CD4-positive, alpha-beta memory T cell (primary cell): ENCODE measurements at regions not wholly inside any gene's neighbourhood (a gene's known extent, or its start where the extent isn't known, plus 50 kb on each side); places are given as distances from the start of the nearest gene placed in this dataset.

Source experiments
- CTCF ChIA-PET: fragments of 350-600 bp; sonication (Branson Sonifier 250); formaldehyde crosslinking; loops from one replicate; lab custom pipeline; 2021; ENCODE audit warnings: inconsistent platforms; ENCODE audit not compliant: partially characterized antibody; lab: Charles Lee
- POLR2A ChIA-PET: fragments of 350-600 bp; sonication (Branson Sonifier 250); formaldehyde crosslinking; loops from one replicate; lab custom pipeline; 2021; ENCODE audit not compliant: partially characterized antibody; lab: Charles Lee
- DNase-seq, 5 donors: peaks; one replicate each; pipeline versions ENCODE4 v3.0.0 to v3.0.0-alpha.2; 2020 to 2022; ENCODE audit warnings: mixed read lengths in 1 of 5
- H3K27ac ChIP-seq: one replicate; pipeline ENCODE4 v1.7.0; 2013; ENCODE audit warnings: low read depth, low read length
- H3K27me3 ChIP-seq: 2 replicates; pipeline ENCODE4 v1.7.0; 2013; ENCODE audit warnings: mild to moderate bottlenecking, low read length, moderate library complexity; ENCODE audit not compliant: insufficient read depth
- H3K36me3 ChIP-seq: 2 replicates; pipeline ENCODE4 v1.7.0; 2013; ENCODE audit warnings: mild to moderate bottlenecking, low read length, moderate library complexity; ENCODE audit not compliant: insufficient read depth
- H3K4me1 ChIP-seq: 2 replicates; pipeline ENCODE4 v1.7.0; 2013; ENCODE audit warnings: mild to moderate bottlenecking, low read length, moderate library complexity; ENCODE audit not compliant: insufficient read depth
- H3K4me3 ChIP-seq, 2 donors: one replicate each; pipeline ENCODE4 v1.7.0; 2013; ENCODE audit warnings: low read length in 2 of 2, mild to moderate bottlenecking in 1 of 2
- H3K9me3 ChIP-seq, 2 donors: one replicate each; pipeline ENCODE4 v1.7.0; 2013; ENCODE audit warnings: low read length in 2 of 2, control low read depth in 1 of 2; ENCODE audit not compliant: control insufficient read depth in 1 of 2
- H3K27ac Mint-ChIP-seq, 7 donors: one replicate each; pipeline ENCODE4 v1.8.0; 2020 to 2021; ENCODE audit warnings: mixed read lengths in 7 of 7, mild to moderate bottlenecking in 6 of 7, inconsistent platforms in 3 of 7, moderate library complexity in 3 of 7
- H3K27me3 Mint-ChIP-seq, 2 donors: one replicate each; pipeline ENCODE4 v1.8.0; 2020 to 2021; ENCODE audit warnings: mixed read lengths in 2 of 2
- H3K36me3 Mint-ChIP-seq, 2 donors: one replicate each; pipeline ENCODE4 v1.8.0; 2020 to 2021; ENCODE audit warnings: mixed read lengths in 2 of 2, inconsistent platforms in 1 of 2, mild to moderate bottlenecking in 1 of 2
- H3K4me1 Mint-ChIP-seq, 4 donors: one replicate each; pipeline ENCODE4 v1.8.0; 2020 to 2021; ENCODE audit warnings: mixed read lengths in 4 of 4, mild to moderate bottlenecking in 1 of 4
- H3K4me3 Mint-ChIP-seq, 8 donors: one replicate each; pipeline ENCODE4 v1.8.0; 2020 to 2021; ENCODE audit warnings: mixed read lengths in 8 of 8, mild to moderate bottlenecking in 7 of 8, moderate library complexity in 6 of 8, inconsistent platforms in 3 of 8
- H3K9me3 Mint-ChIP-seq, 8 donors: one replicate each; pipeline ENCODE4 v1.8.0; 2020 to 2021; ENCODE audit warnings: mixed read lengths in 8 of 8, mild to moderate bottlenecking in 5 of 8, inconsistent platforms in 3 of 8, moderate library complexity in 1 of 8
- intact Hi-C: fragments of 100-400 bp; cut with micrococcal nuclease; formaldehyde crosslinking; loops from one replicate; pipeline ENCODE4 v1.15.1; 2023

DNA sequence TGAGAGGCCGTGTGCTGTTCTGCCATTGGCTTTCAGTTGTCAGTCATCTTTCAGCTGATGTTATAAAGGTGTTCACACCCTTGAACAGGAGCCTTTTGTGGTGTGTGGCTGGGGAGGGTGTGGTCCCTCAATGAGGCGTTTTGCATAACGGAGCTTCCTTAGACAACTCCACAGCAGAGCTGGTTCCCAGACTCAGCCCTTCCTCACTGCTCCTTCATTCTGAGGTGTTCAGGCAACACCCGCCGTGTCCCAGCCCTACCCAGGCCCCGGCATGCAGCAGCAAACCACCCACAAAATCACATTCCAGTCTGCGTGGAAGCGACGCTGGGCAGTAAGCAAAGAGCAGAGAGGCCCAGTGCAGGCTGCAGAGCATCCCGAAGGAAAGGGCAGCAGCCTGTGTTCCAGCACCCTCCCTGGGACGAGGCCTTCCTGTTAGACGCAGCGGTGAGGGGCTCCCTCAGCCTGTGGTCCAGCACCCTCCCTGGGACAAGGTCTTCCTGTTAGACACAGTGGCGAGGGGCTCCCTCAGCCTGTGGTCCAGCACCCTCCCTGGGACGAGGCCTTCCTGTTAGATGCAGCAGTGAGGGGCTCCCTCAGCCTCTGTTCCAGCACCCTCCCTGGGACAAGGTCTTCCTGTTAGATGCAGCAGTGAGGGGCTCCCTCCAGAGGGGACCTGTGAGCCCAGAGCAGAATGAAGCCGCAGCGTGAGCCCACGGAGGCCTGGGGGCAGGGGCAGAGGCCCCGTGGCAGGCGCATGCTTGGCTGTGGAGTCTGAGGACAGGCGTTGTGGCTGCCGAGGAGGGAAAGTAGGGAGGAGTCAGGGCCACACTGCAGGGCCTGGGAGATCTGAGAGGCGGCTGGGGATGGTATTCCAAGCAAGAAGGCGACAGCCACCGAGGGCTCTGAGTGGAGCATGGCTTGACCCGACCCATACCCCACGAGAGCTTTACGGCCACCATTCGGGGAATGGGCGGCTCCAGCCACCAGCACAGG, 201.8 kb upstream of the HDAC4 start:
- Histone ChIP-seq H3K9me3 (no peaks in the 10 kb centered on the region), H3K4me1 (peaks cover 30% of the 10 kb centered on the region), H3K27me3 (no peaks in the 10 kb centered on the region), H3K27ac (no peak overlapping the region), H3K36me3 (no peaks in the 10 kb centered on the region), H3K4me3 (peak overlapping the region in 1 of 2 donors; percentile 19)
- H3K36me3 Mint-ChIP-seq = no peaks in the 10 kb centered on the region
- ChIA-PET CTCF (interaction anchor here (1.0 to 1.3 kb wide), 2 partner anchors 23 to 332 kb away, joined by 3 read pairs; no protein-coding TSS in a partner anchor), POLR2A (interaction anchor here (0.5 to 3.1 kb wide), 7 partner anchors 15 to 149 kb away, joined by 3 to 16 read pairs (median 4); no protein-coding TSS in a partner anchor)
- no peaks in the 10 kb centered on the region for H3K27me3 Mint-ChIP-seq
- H3K4me1 Mint-ChIP-seq = peaks cover 18 to 41% (median 29%) of the 10 kb centered on the region in 4 donors
- H3K9me3 Mint-ChIP-seq = peaks cover 0 to 3% (median 0%) of the 10 kb centered on the region in 8 donors
- intact Hi-C loops = loop anchor here (2.0 kb wide), 1 partner anchor 20 kb away; no protein-coding TSS in a partner anchor
- peak overlapping the region in 7 of 8 donors; percentile 31 to 77 (median 69) for H3K4me3 Mint-ChIP-seq
- peak overlapping the region; percentile 52 to 96 (median 89) for H3K27ac Mint-ChIP-seq
- DNase-seq = peak in 4 of 5 donors; percentile 38 to 68 (median 54)

DNA sequence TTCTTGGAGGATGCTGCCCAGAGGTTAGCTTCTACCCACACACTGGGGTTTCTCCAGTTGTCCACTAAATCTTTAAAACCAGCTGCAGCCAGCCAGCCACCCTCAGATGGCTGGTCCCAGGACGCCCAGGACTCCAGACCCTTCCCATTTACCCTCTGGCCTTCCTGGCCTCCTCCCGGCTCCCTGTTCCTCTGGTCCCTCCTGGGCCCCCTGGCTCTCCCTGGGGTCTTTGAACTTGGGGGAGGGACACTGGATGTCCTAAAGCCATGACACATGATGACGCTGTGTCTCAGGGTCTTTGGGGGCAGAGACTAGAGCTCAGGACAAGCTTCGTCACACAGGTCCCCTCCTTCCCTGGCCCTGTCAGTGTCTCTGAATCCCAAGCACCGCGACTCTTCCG, 201.1 kb upstream of the HDAC4 start:
- Histone ChIP-seq H3K9me3 (no peaks in the 10 kb centered on the region), H3K27ac (no peak overlapping the region), H3K4me3 (peak overlapping the region in 1 of 2 donors; percentile 19), H3K36me3 (no peaks in the 10 kb centered on the region), H3K27me3 (no peaks in the 10 kb centered on the region), H3K4me1 (peaks cover 30% of the 10 kb centered on the region)
- Mint-ChIP-seq H3K4me3 (peak overlapping the region in 6 of 8 donors; percentile 31 to 77 (median 71)), H3K9me3 (peaks cover 0 to 3% (median 0%) of the 10 kb centered on the region in 8 donors), H3K27me3 (no peaks in the 10 kb centered on the region), H3K36me3 (no peaks in the 10 kb centered on the region), H3K27ac (peak overlapping the region; percentile 52 to 96 (median 89)), H3K4me1 (peaks cover 19 to 41% (median 29%) of the 10 kb centered on the region in 4 donors)
- no peak for DNase-seq
- CTCF ChIA-PET = interaction anchor here (1.0 to 1.3 kb wide), 2 partner anchors 24 to 333 kb away, joined by 3 read pairs; no protein-coding TSS in a partner anchor
- intact Hi-C loops = loop anchor here (2.0 kb wide), 1 partner anchor 21 kb away; no protein-coding TSS in a partner anchor
- POLR2A ChIA-PET = interaction anchor here (0.6 to 3.1 kb wide), 6 partner anchors 17 to 150 kb away, joined by 3 to 16 read pairs (median 4); no protein-coding TSS in a partner anchor

DNA sequence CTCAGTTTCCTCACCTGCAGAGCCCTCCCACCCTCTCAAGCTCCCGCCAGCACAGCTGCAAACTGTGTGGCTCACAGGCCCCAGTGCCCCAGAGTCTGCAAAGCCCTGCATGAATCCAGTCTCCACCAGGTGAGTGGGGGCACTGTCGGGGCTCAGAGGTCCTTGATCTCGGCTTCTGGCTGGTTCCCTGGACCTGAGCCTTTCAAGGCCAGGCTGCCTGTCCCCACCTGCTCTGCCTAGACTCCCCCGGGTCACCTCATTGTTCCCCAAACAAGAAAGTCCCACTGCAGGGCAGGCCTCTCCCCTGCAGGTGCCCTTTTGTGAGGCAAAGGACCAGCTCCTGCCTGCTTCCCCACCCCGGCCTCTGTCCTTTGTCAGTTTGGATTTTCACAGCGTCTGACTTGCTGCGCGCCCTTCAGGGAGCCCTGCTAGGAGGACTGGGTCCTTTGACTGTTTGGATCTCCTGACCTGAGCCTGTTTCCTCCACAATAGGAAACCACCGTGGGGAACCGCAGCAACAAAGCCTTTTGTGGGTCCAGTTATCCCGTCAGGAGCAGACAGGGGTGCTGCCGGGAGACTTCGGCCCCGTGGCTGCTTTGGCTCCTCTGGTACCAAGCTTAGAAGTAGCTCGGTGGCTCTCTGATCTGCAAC, 200.5 kb upstream of the HDAC4 start:
- peaks cover 0 to 3% (median 0%) of the 10 kb centered on the region in 8 donors for H3K9me3 Mint-ChIP-seq
- ChIA-PET POLR2A (interaction anchor here (1.1 to 3.1 kb wide), 4 partner anchors 18 to 31 kb away, joined by 3 to 16 read pairs (median 7); no protein-coding TSS in a partner anchor), CTCF (interaction anchor here (1.3 kb wide), 1 partner anchor 333 kb away, joined by 3 read pairs; no protein-coding TSS in a partner anchor)

DNA sequence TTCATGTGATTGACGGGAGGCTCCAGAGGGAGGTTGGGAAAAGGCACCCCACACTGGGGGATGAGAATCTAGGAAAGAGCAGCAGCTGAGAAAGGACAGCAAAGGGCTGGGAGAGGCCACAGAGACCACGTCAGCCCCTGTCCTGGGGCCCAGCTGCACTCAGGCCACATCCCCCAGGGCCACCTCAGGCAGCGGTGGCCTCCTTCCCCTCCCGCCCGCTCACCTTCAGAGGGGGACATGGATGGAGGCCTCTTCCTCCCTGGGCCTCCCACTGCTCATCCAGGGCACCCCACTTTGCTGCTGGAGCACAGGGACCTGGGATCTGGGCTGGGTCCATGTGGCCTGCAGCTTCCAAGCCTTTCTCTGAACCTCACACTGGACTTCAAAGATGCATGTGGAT, 199.8 kb upstream of the HDAC4 start:
- ChIA-PET POLR2A (no interaction called here), CTCF (no interaction called here)
- no peak for DNase-seq
- no peaks in the 10 kb centered on the region for H3K27me3 ChIP-seq
- Mint-ChIP-seq H3K9me3 (peaks cover 0 to 3% (median 0%) of the 10 kb centered on the region in 8 donors), H3K27me3 (no peaks in the 10 kb centered on the region), H3K36me3 (no peaks in the 10 kb centered on the region), H3K4me1 (peaks cover 19 to 39% (median 27%) of the 10 kb centered on the region in 4 donors), H3K27ac (no peak overlapping the region), H3K4me3 (no peak overlapping the region)
- intact Hi-C loops = no loop called here
- H3K9me3 ChIP-seq = no peaks in the 10 kb centered on the region
- H3K27ac ChIP-seq = no peak overlapping the region
- peaks cover 30% of the 10 kb centered on the region for H3K4me1 ChIP-seq
- H3K4me3 ChIP-seq = no peak overlapping the region
- no peaks in the 10 kb centered on the region for H3K36me3 ChIP-seq

More for the DNA sequence above, 200.5 kb upstream of the HDAC4 start:
- no peak for DNase-seq
- Mint-ChIP-seq H3K4me3 (no peak overlapping the region), H3K27me3 (no peaks in the 10 kb centered on the region), H3K27ac (peak overlapping the region in 2 of 7 donors; percentile 30 to 51), H3K4me1 (peaks cover 19 to 41% (median 29%) of the 10 kb centered on the region in 4 donors), H3K36me3 (no peaks in the 10 kb centered on the region)
- intact Hi-C loops = no loop called here
- Histone ChIP-seq H3K36me3 (no peaks in the 10 kb centered on the region), H3K27me3 (no peaks in the 10 kb centered on the region), H3K27ac (no peak overlapping the region), H3K4me1 (peaks cover 30% of the 10 kb centered on the region), H3K9me3 (no peaks in the 10 kb centered on the region), H3K4me3 (no peak overlapping the region)

GRCh38 chr2:239600001-239600593, 199.3 kb upstream of the HDAC4 start:
- Mint-ChIP-seq H3K4me3 (no peak overlapping the region), H3K27ac (peak overlapping the region in 1 of 7 donors; percentile 68), H3K9me3 (peaks cover 0 to 3% (median 0%) of the 10 kb centered on the region in 8 donors), H3K36me3 (no peaks in the 10 kb centered on the region), H3K4me1 (peaks cover 18 to 34% (median 26%) of the 10 kb centered on the region in 4 donors), H3K27me3 (no peaks in the 10 kb centered on the region)
- H3K27me3 ChIP-seq = no peaks in the 10 kb centered on the region
- CTCF ChIA-PET = no interaction called here
- H3K4me1 ChIP-seq = peaks cover 30% of the 10 kb centered on the region
- H3K27ac ChIP-seq = no peak overlapping the region
- POLR2A ChIA-PET = no interaction called here
- no peaks in the 10 kb centered on the region for H3K36me3 ChIP-seq
- no peak overlapping the region for H3K4me3 ChIP-seq
- DNase-seq = no peak
- intact Hi-C loops = no loop called here
- H3K9me3 ChIP-seq = no peaks in the 10 kb centered on the region

DNA sequence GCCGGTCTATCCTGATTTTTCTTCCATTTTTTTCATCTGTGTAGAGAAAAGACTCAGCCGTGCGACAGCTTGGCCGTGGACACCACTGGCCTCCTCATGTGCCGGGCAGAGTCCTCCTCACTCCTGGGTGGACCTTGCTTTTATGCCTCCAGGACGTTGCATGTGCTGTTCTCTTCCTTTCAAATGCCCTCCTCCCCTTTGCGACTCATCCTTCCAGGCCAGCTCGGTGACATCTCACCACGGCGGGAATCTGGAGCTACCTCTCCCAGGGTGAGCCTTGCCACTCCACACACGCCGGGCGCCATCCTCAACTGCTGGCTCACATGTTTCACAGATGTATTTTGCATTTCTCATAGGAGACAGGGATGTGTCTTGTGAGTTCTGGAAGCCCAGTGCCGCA, 198.5 kb upstream of the HDAC4 start:
- H3K4me1 Mint-ChIP-seq = peaks cover 18 to 34% (median 26%) of the 10 kb centered on the region in 4 donors
- H3K9me3 Mint-ChIP-seq = peaks cover 0 to 3% (median 0%) of the 10 kb centered on the region in 8 donors
- no peak overlapping the region for H3K4me3 Mint-ChIP-seq
- CTCF ChIA-PET = no interaction called here
- POLR2A ChIA-PET = no interaction called here
- Histone ChIP-seq H3K27me3 (no peaks in the 10 kb centered on the region), H3K36me3 (no peaks in the 10 kb centered on the region), H3K27ac (no peak overlapping the region), H3K9me3 (no peaks in the 10 kb centered on the region), H3K4me3 (no peak overlapping the region), H3K4me1 (peaks cover 30% of the 10 kb centered on the region)
- intact Hi-C loops = no loop called here
- DNase-seq = no peak
- no peaks in the 10 kb centered on the region for H3K36me3 Mint-ChIP-seq
- H3K27ac Mint-ChIP-seq = peak overlapping the region in 2 of 7 donors; percentile 26 to 52
- no peaks in the 10 kb centered on the region for H3K27me3 Mint-ChIP-seq
